Type B pancreatic cell (in vitro differentiated cells): ENCODE measurements at regions not wholly inside any gene's neighbourhood (a gene's known extent, or its start where the extent isn't known, plus 50 kb on each side); places are given as distances from the start of the nearest gene placed in this dataset.
"Not testable (repeated sequence)": the region's sequence is repeated elsewhere in the genome, so short reads cannot be mapped to it uniquely, and the experiment has no call there.

Experiments used
- DNase-seq: peaks from one replicate; pipeline ENCODE4 v3.0.0; 2021; ENCODE audit warnings: mixed read lengths; ENCODE audit not compliant: unreplicated experiment; ENCODE audit errors: extremely low spot score
- H3K27ac Mint-ChIP-seq: 2 replicates; pipeline ENCODE4 v1.8.0; 2021; ENCODE audit warnings: mild to moderate bottlenecking, mixed read lengths
- H3K27me3 Mint-ChIP-seq: 2 replicates; pipeline ENCODE4 v1.8.0; 2021; ENCODE audit warnings: mixed read lengths
- H3K36me3 Mint-ChIP-seq: 2 replicates; pipeline ENCODE4 v1.8.0; 2021; ENCODE audit warnings: mixed read lengths
- H3K4me1 Mint-ChIP-seq: one replicate; pipeline ENCODE4 v1.8.0; 2021; ENCODE audit warnings: mixed read lengths; ENCODE audit not compliant: unreplicated experiment
- H3K4me3 Mint-ChIP-seq: 2 replicates; pipeline ENCODE4 v1.8.0; 2021; ENCODE audit warnings: mild to moderate bottlenecking, mixed read lengths
- H3K9me3 Mint-ChIP-seq: 2 replicates; pipeline ENCODE4 v1.8.0; 2021; ENCODE audit warnings: mixed read lengths
- CTCF ChIP-seq: fragments of 200-600 bp; sonication (generic); conservative IDR thresholded peaks from 2 replicates; pipeline ENCODE4 v1.5.0; 2021; ENCODE audit warnings: antibody characterized with exemption, mild to moderate bottlenecking

GRCh38 chr12:22810036-22810435, 185.1 kb downstream of the ETNK1 start:
- H3K9me3 Mint-ChIP-seq = no peaks in the 10 kb centered on the region
- no peak overlapping the region for H3K4me3 Mint-ChIP-seq
- H3K4me1 Mint-ChIP-seq = no peaks in the 10 kb centered on the region
- TF ChIP-seq CTCF = no peak
- peaks cover 3% of the 10 kb centered on the region for H3K27me3 Mint-ChIP-seq
- no peaks in the 10 kb centered on the region for H3K36me3 Mint-ChIP-seq
- DNase-seq = no peak
- H3K27ac Mint-ChIP-seq = no peak overlapping the region

GRCh38 chr12:22812531-22812930, 187.6 kb downstream of the ETNK1 start:
- Mint-ChIP-seq H3K4me1 (no peaks in the 10 kb centered on the region), H3K27ac (no peak overlapping the region), H3K9me3 (no peaks in the 10 kb centered on the region)

GRCh38 chr12:22821985-22822384, 197.0 kb downstream of the ETNK1 start:
- no peak for DNase-seq
- H3K4me3 Mint-ChIP-seq = no peak overlapping the region
- no peaks in the 10 kb centered on the region for H3K36me3 Mint-ChIP-seq
- H3K27ac Mint-ChIP-seq = no peak overlapping the region
- peaks cover 5% of the 10 kb centered on the region for H3K9me3 Mint-ChIP-seq
- no peak for TF ChIP-seq CTCF
- H3K4me1 Mint-ChIP-seq = no peaks in the 10 kb centered on the region
- H3K27me3 Mint-ChIP-seq = no peaks in the 10 kb centered on the region

More at GRCh38 chr12:22812531-22812930, 187.6 kb downstream of the ETNK1 start:
- H3K27me3 Mint-ChIP-seq = peaks cover 3% of the 10 kb centered on the region
- H3K36me3 Mint-ChIP-seq = no peaks in the 10 kb centered on the region
- H3K4me3 Mint-ChIP-seq = no peak overlapping the region
- TF ChIP-seq CTCF = no peak
- DNase-seq = no peak

- H3K9me3 Mint-ChIP-seq = peaks cover 11% of the 10 kb centered on the region
- H3K27ac Mint-ChIP-seq = no peak overlapping the region
- no peaks in the 10 kb centered on the region for H3K27me3 Mint-ChIP-seq
- H3K4me3 Mint-ChIP-seq = no peak overlapping the region
- TF ChIP-seq CTCF = no peak
- H3K4me1 Mint-ChIP-seq = no peaks in the 10 kb centered on the region
- H3K36me3 Mint-ChIP-seq = peaks cover 7% of the 10 kb centered on the region
- no peak for DNase-seq
These were observed 201.1 kb downstream of the ETNK1 start for GRCh38 chr12:22826026-22826425.

GRCh38 chr12:22826446-22826981, 201.5 kb downstream of the ETNK1 start:
- H3K9me3 Mint-ChIP-seq = peaks cover 11% of the 10 kb centered on the region
- H3K27me3 Mint-ChIP-seq, H3K4me3 Mint-ChIP-seq, H3K27ac Mint-ChIP-seq, DNase-seq, H3K36me3 Mint-ChIP-seq, H3K4me1 Mint-ChIP-seq: not testable (repeated sequence)

- Mint-ChIP-seq H3K9me3 (peaks cover 6% of the 10 kb centered on the region), H3K36me3 (peaks cover 7% of the 10 kb centered on the region), H3K4me1 (no peaks in the 10 kb centered on the region), H3K4me3 (no peak overlapping the region), H3K27me3 (no peaks in the 10 kb centered on the region), H3K27ac (no peak overlapping the region)
- no peak for TF ChIP-seq CTCF
- no peak for DNase-seq
These were observed 203.1 kb downstream of the ETNK1 start for GRCh38 chr12:22828066-22828465.
